HCT116 (cell line): ENCODE measurements at regions not wholly inside any gene's neighbourhood (a gene's known extent, or its start where the extent isn't known, plus 50 kb on each side); places are given as distances from the start of the nearest gene placed in this dataset.

ENCODE experiments used
- ATF3 ChIP-seq: IDR thresholded peaks from 2 replicates; pipeline ENCODE4 v1.6.1; 2012
- CTCF ChIP-seq, 3 experiments: fragments of 200-600 bp in 1 of 3; sonication (generic) in 1 of 3; IDR thresholded peaks in 2 of 3; conservative IDR thresholded peaks in 1 of 3; 2 replicates each; pipeline ENCODE4 v1.5.1; 2012 to 2017; ENCODE audit warnings: low read depth in 2 of 3, low read length in 2 of 3, antibody characterized with exemption in 1 of 3, borderline replicate concordance in 1 of 3, control low read depth in 1 of 3, mild to moderate bottlenecking in 1 of 3, mixed read lengths in 1 of 3, mixed run types in 1 of 3, moderate library complexity in 1 of 3; ENCODE audit not compliant: insufficient read depth in 1 of 3
- ELF1 ChIP-seq: IDR thresholded peaks from 2 replicates; pipeline ENCODE4 v1.6.1; 2012; ENCODE audit warnings: low read depth, borderline replicate concordance
- EZH2 ChIP-seq: fragments of 200-600 bp; sonication (generic); IDR thresholded peaks from 2 replicates; pipeline ENCODE4 v1.6.1; 2017; ENCODE audit warnings: antibody characterized with exemption, mixed run types
- ZNF274 ChIP-seq: fragments of 200-500 bp; sonication (Bioruptor generic); IDR thresholded peaks from 2 replicates; pipeline ENCODE4 v1.6.1; 2014; ENCODE audit warnings: mild to moderate bottlenecking, low read depth, low read length, inconsistent platforms

GRCh38 chr18:24719791-24720190 is 259.4 kb downstream of the HRH4 start:
- TF ChIP-seq ATF3 = no peak
- no peak for TF ChIP-seq CTCF (IDR thresholded peaks at IDR 0.05 in 2 of 3, conservative IDR thresholded peaks at IDR 0.05 in 1 of 3; ENCODE audit: borderline replicate concordance in 1 of 3, insufficient read depth in 1 of 3, low read depth in 2 of 3, low read length in 2 of 3)
- no peak for TF ChIP-seq EZH2
- no peak for TF ChIP-seq ELF1
- no peak for TF ChIP-seq ZNF274
